ENCODE measurements at regions not wholly inside any gene's neighbourhood (a gene's known extent, or its start where the extent isn't known, plus 50 kb on each side); places are given as distances from the start of the nearest gene placed in this dataset.

GRCh38 chr6:220721-221475 is 71.4 kb upstream of the DUSP22 start:
- peak; percentile 38 for DNase-seq (ENCODE audit: low spot score)
- H3K27me3 Mint-ChIP-seq (ENCODE audit: low read depth) = no peaks in the 10 kb centered on the region
- peak overlapping the region; percentile 59 for H3K4me3 Mint-ChIP-seq
- H3K27ac Mint-ChIP-seq = peak overlapping the region; percentile 61
- no peaks in the 10 kb centered on the region for H3K9me3 Mint-ChIP-seq
- H3K4me1 Mint-ChIP-seq (ENCODE audit: low read depth) = peaks cover 69% of the 10 kb centered on the region
- H3K36me3 Mint-ChIP-seq (ENCODE audit: low read depth) = no peaks in the 10 kb centered on the region

GRCh38 chr6:221531-222349 is 70.5 kb upstream of the DUSP22 start:
- H3K4me3 Mint-ChIP-seq = peak overlapping the region; percentile 59
- H3K27ac Mint-ChIP-seq = peak overlapping the region; percentile 71
- H3K36me3 Mint-ChIP-seq (ENCODE audit: low read depth) = peaks cover under 1% of the 10 kb centered on the region
- peaks cover under 1% of the 10 kb centered on the region for H3K9me3 Mint-ChIP-seq
- peaks cover 68% of the 10 kb centered on the region for H3K4me1 Mint-ChIP-seq (ENCODE audit: low read depth)
- H3K27me3 Mint-ChIP-seq (ENCODE audit: low read depth) = no peaks in the 10 kb centered on the region
- no peak for DNase-seq (ENCODE audit: low spot score)

DNA sequence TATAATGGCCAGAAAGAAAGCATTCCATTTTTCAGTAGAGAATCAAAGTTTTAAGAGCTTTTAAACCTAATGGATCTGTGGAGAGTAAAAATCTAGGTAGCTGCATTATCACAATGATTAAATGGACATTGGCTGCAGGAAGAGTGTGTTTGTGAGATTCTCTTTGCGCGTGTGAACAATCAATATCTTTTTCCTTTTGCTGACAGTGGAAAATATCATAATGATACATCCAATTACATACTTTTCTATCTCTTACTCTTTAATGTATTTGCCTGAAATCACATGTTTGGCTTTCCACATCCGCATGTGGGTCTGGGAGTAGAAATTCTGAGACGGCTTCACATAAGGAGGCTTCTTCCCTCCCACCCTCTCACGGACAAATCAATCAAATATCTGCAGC is 69.8 kb upstream of the DUSP22 start:
- DNase-seq (ENCODE audit: low spot score) = no peak
- H3K27me3 Mint-ChIP-seq (ENCODE audit: low read depth) = no peaks in the 10 kb centered on the region
- peak overlapping the region; percentile 71 for H3K27ac Mint-ChIP-seq
- H3K9me3 Mint-ChIP-seq = peaks cover 5% of the 10 kb centered on the region
- no peak overlapping the region for H3K4me3 Mint-ChIP-seq
- peaks cover 2% of the 10 kb centered on the region for H3K36me3 Mint-ChIP-seq (ENCODE audit: low read depth)
- peaks cover 62% of the 10 kb centered on the region for H3K4me1 Mint-ChIP-seq (ENCODE audit: low read depth)

DNA sequence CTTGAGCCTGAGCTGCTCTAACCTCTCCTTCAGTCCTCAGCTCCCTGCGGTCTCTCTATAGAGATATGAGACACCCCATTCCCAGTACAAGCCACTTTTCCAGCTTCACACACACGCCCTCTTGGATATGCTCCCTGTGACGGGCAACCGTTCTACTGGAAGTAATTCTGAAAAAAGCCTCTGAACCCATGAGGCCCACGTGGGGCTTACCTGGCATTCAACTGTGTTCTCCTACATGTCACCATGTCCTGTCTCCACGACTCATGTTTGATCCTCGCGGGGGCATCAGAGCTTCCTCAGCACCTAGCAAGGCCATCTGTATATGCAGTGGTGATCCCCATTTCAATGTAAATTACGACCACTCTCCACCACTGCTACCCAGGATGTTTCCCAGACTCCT is 69.2 kb upstream of the DUSP22 start:
- H3K9me3 Mint-ChIP-seq = peaks cover 5% of the 10 kb centered on the region
- H3K4me3 Mint-ChIP-seq = no peak overlapping the region
- no peak for DNase-seq (ENCODE audit: low spot score)
- H3K4me1 Mint-ChIP-seq (ENCODE audit: low read depth) = peaks cover 61% of the 10 kb centered on the region
- H3K27ac Mint-ChIP-seq = peak overlapping the region; percentile 24
- H3K27me3 Mint-ChIP-seq (ENCODE audit: low read depth) = no peaks in the 10 kb centered on the region
- H3K36me3 Mint-ChIP-seq (ENCODE audit: low read depth) = peaks cover 2% of the 10 kb centered on the region

DNA sequence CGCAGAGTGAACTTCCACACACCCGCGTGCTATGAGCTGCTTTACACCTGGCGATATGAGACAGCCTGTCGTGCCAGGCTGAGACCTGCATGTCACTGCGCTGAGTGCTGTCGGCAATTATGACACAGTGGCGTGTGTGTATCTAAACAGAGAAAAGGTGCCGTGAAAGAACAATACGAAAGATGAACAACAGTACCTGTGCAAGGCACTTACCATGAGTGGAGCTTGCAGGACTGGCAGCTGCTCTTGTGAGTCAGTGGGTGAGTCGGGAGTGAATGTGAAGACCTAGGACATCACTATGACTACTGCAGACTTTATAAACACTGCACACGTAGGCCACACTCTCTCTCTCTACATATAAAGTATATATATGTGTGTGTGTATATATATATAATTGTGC is 68.5 kb upstream of the DUSP22 start:
- H3K36me3 Mint-ChIP-seq (ENCODE audit: low read depth) = peaks cover 2% of the 10 kb centered on the region
- peaks cover 5% of the 10 kb centered on the region for H3K9me3 Mint-ChIP-seq
- no peak overlapping the region for H3K4me3 Mint-ChIP-seq
- peaks cover 61% of the 10 kb centered on the region for H3K4me1 Mint-ChIP-seq (ENCODE audit: low read depth)
- no peaks in the 10 kb centered on the region for H3K27me3 Mint-ChIP-seq (ENCODE audit: low read depth)
- H3K27ac Mint-ChIP-seq = peak overlapping the region; percentile 24
- no peak for DNase-seq (ENCODE audit: low spot score)

GRCh38 chr6:224350-224749 is 67.9 kb upstream of the DUSP22 start:
- Mint-ChIP-seq H3K27ac (peak overlapping the region; percentile 92), H3K27me3 (ENCODE audit: low read depth) (no peaks in the 10 kb centered on the region), H3K9me3 (peaks cover 5% of the 10 kb centered on the region), H3K4me1 (ENCODE audit: low read depth) (peaks cover 63% of the 10 kb centered on the region), H3K36me3 (ENCODE audit: low read depth) (peaks cover 2% of the 10 kb centered on the region), H3K4me3 (no peak overlapping the region)
- no peak for DNase-seq (ENCODE audit: low spot score)

DNA sequence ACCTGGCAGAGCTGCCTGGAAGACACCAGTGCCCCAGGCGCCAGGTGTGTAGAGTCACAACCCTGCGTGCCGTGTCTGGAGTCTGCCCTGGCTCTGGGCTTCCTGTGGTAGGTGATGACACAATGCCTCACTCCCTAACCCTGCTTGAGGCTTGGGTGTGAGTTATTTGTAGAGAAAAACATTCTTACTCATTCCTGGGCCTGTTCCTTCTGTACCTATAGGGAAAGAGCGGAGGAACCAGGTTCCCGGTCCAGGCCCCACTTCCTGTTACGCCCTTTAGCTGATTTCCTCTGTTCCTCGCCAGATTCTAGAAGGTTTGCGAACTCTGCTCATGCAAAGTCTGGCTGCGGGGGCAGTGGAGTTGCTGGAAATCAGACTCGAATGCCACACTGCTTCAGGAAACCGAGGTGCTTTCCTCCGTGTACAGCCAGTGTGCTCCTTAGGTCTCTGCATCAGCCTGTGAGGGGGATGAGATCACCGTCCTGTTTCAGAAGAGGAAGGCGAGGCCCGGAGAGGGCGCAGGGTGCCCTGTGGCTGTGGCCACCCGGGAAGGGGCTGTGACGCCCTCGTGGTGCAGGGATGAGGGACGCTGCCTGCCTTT is 67.1 kb upstream of the DUSP22 start:
- DNase-seq (ENCODE audit: low spot score) = peak; percentile 80
- Mint-ChIP-seq H3K27me3 (ENCODE audit: low read depth) (no peaks in the 10 kb centered on the region), H3K9me3 (peaks cover 5% of the 10 kb centered on the region), H3K36me3 (ENCODE audit: low read depth) (peaks cover 2% of the 10 kb centered on the region), H3K4me3 (peak overlapping the region; percentile 64), H3K27ac (peak overlapping the region; percentile 92), H3K4me1 (ENCODE audit: low read depth) (peaks cover 66% of the 10 kb centered on the region)

- Mint-ChIP-seq H3K27me3 (ENCODE audit: low read depth) (no peaks in the 10 kb centered on the region), H3K36me3 (ENCODE audit: low read depth) (peaks cover 2% of the 10 kb centered on the region), H3K9me3 (peaks cover 5% of the 10 kb centered on the region), H3K27ac (peak overlapping the region; percentile 92), H3K4me3 (peak overlapping the region; percentile 64), H3K4me1 (ENCODE audit: low read depth) (peaks cover 67% of the 10 kb centered on the region)
- DNase-seq (ENCODE audit: low spot score) = no peak
Measured at GRCh38 chr6:225907-226306, 66.4 kb upstream of the DUSP22 start.

GRCh38 chr6:226516-227073 is 65.7 kb upstream of the DUSP22 start:
- no peaks in the 10 kb centered on the region for H3K27me3 Mint-ChIP-seq (ENCODE audit: low read depth)
- H3K36me3 Mint-ChIP-seq (ENCODE audit: low read depth) = peaks cover 2% of the 10 kb centered on the region
- H3K4me1 Mint-ChIP-seq (ENCODE audit: low read depth) = peaks cover 65% of the 10 kb centered on the region
- no peak for DNase-seq (ENCODE audit: low spot score)
- no peak overlapping the region for H3K4me3 Mint-ChIP-seq
- peaks cover 5% of the 10 kb centered on the region for H3K9me3 Mint-ChIP-seq
- peak overlapping the region; percentile 92 for H3K27ac Mint-ChIP-seq

GRCh38 chr6:227074-227782 is 65.1 kb upstream of the DUSP22 start:
- Mint-ChIP-seq H3K27ac (peak overlapping the region; percentile 13), H3K36me3 (ENCODE audit: low read depth) (peaks cover 2% of the 10 kb centered on the region), H3K27me3 (ENCODE audit: low read depth) (no peaks in the 10 kb centered on the region), H3K9me3 (peaks cover 5% of the 10 kb centered on the region), H3K4me3 (no peak overlapping the region), H3K4me1 (ENCODE audit: low read depth) (peaks cover 64% of the 10 kb centered on the region)
- no peak for DNase-seq (ENCODE audit: low spot score)

- Mint-ChIP-seq H3K9me3 (peaks cover 5% of the 10 kb centered on the region), H3K36me3 (ENCODE audit: low read depth) (peaks cover 2% of the 10 kb centered on the region), H3K4me1 (ENCODE audit: low read depth) (peaks cover 65% of the 10 kb centered on the region), H3K27ac (no peak overlapping the region), H3K4me3 (no peak overlapping the region), H3K27me3 (ENCODE audit: low read depth) (no peaks in the 10 kb centered on the region)
- no peak for DNase-seq (ENCODE audit: low spot score)
Measured at GRCh38 chr6:227812-228338, 64.4 kb upstream of the DUSP22 start.

GRCh38 chr6:228881-229651 is 63.2 kb upstream of the DUSP22 start:
- Mint-ChIP-seq H3K9me3 (peaks cover 5% of the 10 kb centered on the region), H3K36me3 (ENCODE audit: low read depth) (peaks cover 2% of the 10 kb centered on the region), H3K27ac (no peak overlapping the region), H3K4me1 (ENCODE audit: low read depth) (peaks cover 58% of the 10 kb centered on the region), H3K4me3 (no peak overlapping the region), H3K27me3 (ENCODE audit: low read depth) (no peaks in the 10 kb centered on the region)
- no peak for DNase-seq (ENCODE audit: low spot score)

GRCh38 chr6:231779-232178 is 60.5 kb upstream of the DUSP22 start:
- Mint-ChIP-seq H3K27ac (peak overlapping the region; percentile 75), H3K9me3 (peaks cover 4% of the 10 kb centered on the region), H3K4me1 (ENCODE audit: low read depth) (peaks cover 51% of the 10 kb centered on the region), H3K27me3 (ENCODE audit: low read depth) (no peaks in the 10 kb centered on the region), H3K36me3 (ENCODE audit: low read depth) (peaks cover 1% of the 10 kb centered on the region), H3K4me3 (peak overlapping the region; percentile 29)
- no peak for DNase-seq (ENCODE audit: low spot score)
